ENCODE measurements at regions not wholly inside any gene's neighbourhood (a gene's known extent, or its start where the extent isn't known, plus 50 kb on each side); places are given as distances from the start of the nearest gene placed in this dataset.
"Not testable (repeated sequence)": the region's sequence is repeated elsewhere in the genome, so short reads cannot be mapped to it uniquely, and the experiment has no call there.

GRCh38 chr11:97905101-97905500, 1115.6 kb upstream of the CNTN5 start:
- no peak for DNase-seq
- Histone ChIP-seq H3K27me3 (no peaks in the 10 kb centered on the region), H3K4me1 (no peaks in the 10 kb centered on the region), H3K27ac (no peak overlapping the region), H3K9me3 (no peaks in the 10 kb centered on the region), H3K36me3 (no peaks in the 10 kb centered on the region), H3K4me3 (replicated peaks in 1 of 3) (no peak overlapping the region)
- TF ChIP-seq POLR2A (IDR thresholded peaks at IDR 0.05) = no peak
- intact Hi-C loops (cut with DNase I) = no loop called here

- Histone ChIP-seq H3K27ac (no peak overlapping the region), H3K27me3 (no peaks in the 10 kb centered on the region), H3K9me3 (no peaks in the 10 kb centered on the region), H3K4me1 (no peaks in the 10 kb centered on the region), H3K36me3 (no peaks in the 10 kb centered on the region), H3K4me3 (replicated peaks in 1 of 3) (no peak overlapping the region)
- no peak for DNase-seq
- TF ChIP-seq POLR2A (IDR thresholded peaks at IDR 0.05) (no peak), CTCF (IDR thresholded peaks at IDR 0.05) (no peak)
- intact Hi-C loops (cut with DNase I) = no loop called here
- 97 to 100% methylated on average over 1 of the region's 1 CpG for WGBS, 2 donors
Measured at GRCh38 chr11:97905671-97906070, 1115.1 kb upstream of the CNTN5 start.

GRCh38 chr11:97908354-97908753, 1112.4 kb upstream of the CNTN5 start:
- Histone ChIP-seq H3K27ac (no peak overlapping the region), H3K4me1 (no peaks in the 10 kb centered on the region), H3K4me3 (replicated peaks in 1 of 3) (no peak overlapping the region), H3K27me3 (no peaks in the 10 kb centered on the region), H3K36me3 (no peaks in the 10 kb centered on the region), H3K9me3 (no peaks in the 10 kb centered on the region)
- WGBS, 2 donors = 78 to 83% methylated on average over 5 of the region's 5 CpGs
- no peak for TF ChIP-seq CTCF (IDR thresholded peaks at IDR 0.05)
- no peak for TF ChIP-seq POLR2A (IDR thresholded peaks at IDR 0.05)
- intact Hi-C loops (cut with DNase I) = no loop called here
- no peak for DNase-seq

GRCh38 chr11:97909614-97910399, 1110.9 kb upstream of the CNTN5 start:
- Histone ChIP-seq H3K4me1 (no peaks in the 10 kb centered on the region), H3K36me3 (no peaks in the 10 kb centered on the region), H3K27me3 (no peaks in the 10 kb centered on the region), H3K27ac (no peak overlapping the region), H3K4me3 (replicated peaks in 1 of 3) (no peak overlapping the region), H3K9me3 (no peaks in the 10 kb centered on the region)
- no peak for TF ChIP-seq POLR2A (IDR thresholded peaks at IDR 0.05)
- no peak for TF ChIP-seq CTCF (IDR thresholded peaks at IDR 0.05)
- no peak for DNase-seq
- 62 to 64% methylated on average over 7 of the region's 7 CpGs for WGBS, 2 donors
- intact Hi-C loops (cut with DNase I) = no loop called here

GRCh38 chr11:97912629-97913028, 1108.1 kb upstream of the CNTN5 start:
- DNase-seq = no peak
- Histone ChIP-seq H3K27me3 (no peaks in the 10 kb centered on the region), H3K36me3 (no peaks in the 10 kb centered on the region), H3K9me3 (no peaks in the 10 kb centered on the region), H3K27ac (no peak overlapping the region), H3K4me3 (replicated peaks in 1 of 3) (no peak overlapping the region), H3K4me1 (no peaks in the 10 kb centered on the region)
- intact Hi-C loops (cut with DNase I) = no loop called here
- TF ChIP-seq CTCF (IDR thresholded peaks at IDR 0.05) (no peak), POLR2A (IDR thresholded peaks at IDR 0.05) (no peak)
- 81 to 85% methylated on average over 3 of the region's 3 CpGs for WGBS, 2 donors

- DNase-seq; H3K27ac ChIP-seq; H3K36me3 ChIP-seq; H3K4me3 ChIP-seq (replicated peaks in 1 of 3); H3K9me3 ChIP-seq; intact Hi-C loops (cut with DNase I); H3K27me3 ChIP-seq; H3K4me1 ChIP-seq: not testable (repeated sequence)
- WGBS, 2 donors = 89% methylated on average over 10 of the region's 10 CpGs
Measured at GRCh38 chr11:97922933-97923332, 1097.8 kb upstream of the CNTN5 start.
